Smooth muscle cell (in vitro differentiated cells): ENCODE measurements at regions not wholly inside any gene's neighbourhood (a gene's known extent, or its start where the extent isn't known, plus 50 kb on each side); places are given as distances from the start of the nearest gene placed in this dataset.

Source experiments
- DNase-seq: peaks from one replicate; lab custom pipeline; 2025; ENCODE audit not compliant: unreplicated experiment; lab: John Stamatoyannopoulos, UW
- H2AFZ ChIP-seq: fragments of 200-600 bp; sonication (generic); 2 replicates; pipeline ENCODE4 v1.6.0; 2016; ENCODE audit warnings: antibody characterized with exemption, low read depth, mild to moderate bottlenecking
- H3F3A ChIP-seq: fragments of 200-600 bp; sonication (generic); 2 replicates; pipeline ENCODE4 v1.6.0; 2017; ENCODE audit warnings: antibody characterized with exemption, low read depth
- H3K27ac ChIP-seq: fragments of 200-600 bp; sonication (generic); 2 replicates; pipeline ENCODE4 v1.5.1; 2016; ENCODE audit warnings: low read depth, mild to moderate bottlenecking
- H3K27me3 ChIP-seq: fragments of 200-600 bp; sonication (generic); 2 replicates; pipeline ENCODE4 v1.6.1; 2016; ENCODE audit warnings: low read depth, mild to moderate bottlenecking
- H3K36me3 ChIP-seq: fragments of 200-600 bp; sonication (generic); 2 replicates; pipeline ENCODE4 v1.5.1; 2016; ENCODE audit warnings: low read depth
- H3K4me1 ChIP-seq: fragments of 200-600 bp; sonication (generic); 2 replicates; pipeline ENCODE4 v1.5.1; 2016; ENCODE audit warnings: low read depth
- H3K4me2 ChIP-seq: fragments of 200-600 bp; sonication (generic); 2 replicates; pipeline ENCODE4 v1.6.0; 2016; ENCODE audit warnings: mild to moderate bottlenecking
- H3K4me3 ChIP-seq: fragments of 200-600 bp; sonication (generic); 2 replicates; pipeline ENCODE4 v1.5.1; 2016; ENCODE audit warnings: mild to moderate bottlenecking
- H3K79me2 ChIP-seq: fragments of 200-600 bp; sonication (generic); 2 replicates; pipeline ENCODE4 v1.6.0; 2016; ENCODE audit warnings: low read depth, mild to moderate bottlenecking
- H3K9ac ChIP-seq: fragments of 200-600 bp; sonication (generic); 2 replicates; pipeline ENCODE4 v1.6.0; 2016; ENCODE audit warnings: low read depth
- H3K9me3 ChIP-seq: fragments of 200-600 bp; sonication (generic); replicated peaks from 2 replicates; pipeline ENCODE4 v1.5.1; 2016; ENCODE audit warnings: low read depth
- H4K20me1 ChIP-seq: fragments of 200-600 bp; sonication (generic); 2 replicates; pipeline ENCODE4 v1.6.0; 2016; ENCODE audit warnings: low read depth
- CTCF ChIP-seq: fragments of 200-600 bp; sonication (generic); IDR thresholded peaks from 2 replicates; pipeline ENCODE4 v1.5.1; 2017; ENCODE audit warnings: borderline replicate concordance, mild to moderate bottlenecking, antibody characterized with exemption; ENCODE audit not compliant: insufficient read depth, poor library complexity, severe bottlenecking
- WGBS: methylation state at CpG from one replicate; pipeline ENCODE4 v1.1.7; 2016; ENCODE audit warnings: low lambda C conversion rate; 5-methylcytosine and 5-hydroxymethylcytosine counted together

GRCh38 chr2:6384341-6384740 is 481.4 kb downstream of the CMPK2 start:
- Histone ChIP-seq H3K4me1 (no peaks in the 10 kb centered on the region), H3K36me3 (no peaks in the 10 kb centered on the region), H3K4me3 (no peak overlapping the region), H3K79me2 (no peaks in the 10 kb centered on the region), H3K27me3 (no peaks in the 10 kb centered on the region), H3K27ac (no peak overlapping the region), H3K4me2 (no peak overlapping the region), H3K9me3 (no peaks in the 10 kb centered on the region), H3K9ac (no peak overlapping the region), H3F3A (no peaks in the 10 kb centered on the region), H2AFZ (no peak overlapping the region), H4K20me1 (no peaks in the 10 kb centered on the region)
- TF ChIP-seq CTCF: no peak
- no peak for DNase-seq
- WGBS: 92% methylated on average over 4 of the region's 4 CpGs

GRCh38 chr2:6392354-6392753 is 473.4 kb downstream of the CMPK2 start:
- Histone ChIP-seq H3K27ac (no peak overlapping the region), H3K4me2 (no peak overlapping the region), H2AFZ (no peak overlapping the region), H3K9me3 (no peaks in the 10 kb centered on the region), H3K4me1 (peaks cover 12% of the 10 kb centered on the region), H3K79me2 (no peaks in the 10 kb centered on the region), H3K27me3 (no peaks in the 10 kb centered on the region), H3K9ac (no peak overlapping the region), H3F3A (peaks cover 5% of the 10 kb centered on the region), H4K20me1 (no peaks in the 10 kb centered on the region), H3K4me3 (no peak overlapping the region), H3K36me3 (no peaks in the 10 kb centered on the region)
- TF ChIP-seq CTCF: no peak
- WGBS: 89% methylated on average over 10 of the region's 10 CpGs
- no peak for DNase-seq

- Histone ChIP-seq H3K9me3 (no peaks in the 10 kb centered on the region), H4K20me1 (no peaks in the 10 kb centered on the region), H3K9ac (no peak overlapping the region), H3K27ac (peak overlapping the region; percentile 80), H3K4me1 (peaks cover 12% of the 10 kb centered on the region), H3K4me2 (peak overlapping the region; percentile 74), H2AFZ (peak overlapping the region; percentile 14), H3F3A (peaks cover 5% of the 10 kb centered on the region), H3K27me3 (no peaks in the 10 kb centered on the region), H3K36me3 (no peaks in the 10 kb centered on the region), H3K79me2 (no peaks in the 10 kb centered on the region), H3K4me3 (no peak overlapping the region)
- no peak for DNase-seq
- WGBS: 23% methylated on average over 6 of the region's 6 CpGs
- no peak for TF ChIP-seq CTCF
Measured at GRCh38 chr2:6392966-6393365, 472.7 kb downstream of the CMPK2 start.

- no peak for TF ChIP-seq CTCF
- H3K4me2 ChIP-seq: peak overlapping the region; percentile 74
- H4K20me1 ChIP-seq: no peaks in the 10 kb centered on the region
- H3F3A ChIP-seq: peaks cover 5% of the 10 kb centered on the region
- no peak for DNase-seq
- H3K27ac ChIP-seq: peak overlapping the region; percentile 80
- no peak overlapping the region for H3K9ac ChIP-seq
- no peaks in the 10 kb centered on the region for H3K79me2 ChIP-seq
- H3K36me3 ChIP-seq: no peaks in the 10 kb centered on the region
- WGBS: 61% methylated on average over 3 of the region's 3 CpGs
- H2AFZ ChIP-seq: peak overlapping the region; percentile 79
- H3K9me3 ChIP-seq: no peaks in the 10 kb centered on the region
- H3K4me1 ChIP-seq: peaks cover 12% of the 10 kb centered on the region
- H3K27me3 ChIP-seq: no peaks in the 10 kb centered on the region
- no peak overlapping the region for H3K4me3 ChIP-seq
Measured at GRCh38 chr2:6393819-6394218, 471.9 kb downstream of the CMPK2 start.
